Endodermal cell (in vitro differentiated cells): ENCODE measurements at regions not wholly inside any gene's neighbourhood (a gene's known extent, or its start where the extent isn't known, plus 50 kb on each side); places are given as distances from the start of the nearest gene placed in this dataset.

Source experiments
- DNase-seq: peaks from one replicate; pipeline ENCODE4 v3.0.0-alpha.2; 2017
- H3K27ac ChIP-seq: 2 replicates; pipeline ENCODE4 v1.5.1; 2013; ENCODE audit warnings: mild to moderate bottlenecking, low read depth, low read length, moderate library complexity
- H3K27me3 ChIP-seq: 2 replicates; pipeline ENCODE4 v1.6.1; 2013; ENCODE audit warnings: mild to moderate bottlenecking, low read length, moderate library complexity; ENCODE audit not compliant: insufficient read depth, control insufficient read depth, poor library complexity, severe bottlenecking
- H3K36me3 ChIP-seq: 2 replicates; pipeline ENCODE4 v1.7.0; 2013; ENCODE audit warnings: mild to moderate bottlenecking, low read length, moderate library complexity; ENCODE audit not compliant: control insufficient read depth, insufficient read depth
- H3K4me1 ChIP-seq: one replicate; pipeline ENCODE4 v1.7.0; 2013; ENCODE audit warnings: low read length; ENCODE audit not compliant: control insufficient read depth, insufficient read depth
- H3K4me3 ChIP-seq: 2 replicates; pipeline ENCODE4 v1.5.1; 2013; ENCODE audit warnings: mild to moderate bottlenecking, low read length, moderate library complexity
- H3K9ac ChIP-seq: 2 replicates; pipeline ENCODE4 v1.6.1; 2013; ENCODE audit warnings: mild to moderate bottlenecking, low read length, moderate library complexity; ENCODE audit not compliant: poor library complexity, severe bottlenecking; ENCODE audit errors: extremely low read depth
- H3K9me3 ChIP-seq: 2 replicates; pipeline ENCODE4 v1.6.1; 2013; ENCODE audit warnings: mild to moderate bottlenecking, low read length, moderate library complexity; ENCODE audit not compliant: control insufficient read depth
- H3K27ac Mint-ChIP-seq: 2 replicates; pipeline ENCODE4 v1.8.0; 2020; ENCODE audit warnings: mixed read lengths
- H3K27me3 Mint-ChIP-seq: 2 replicates; pipeline ENCODE4 v1.8.0; 2021; ENCODE audit warnings: mild to moderate bottlenecking, mixed read lengths; ENCODE audit not compliant: insufficient read depth
- H3K36me3 Mint-ChIP-seq: 2 replicates; pipeline ENCODE4 v1.8.0; 2020; ENCODE audit warnings: low read depth, mixed read lengths
- H3K4me1 Mint-ChIP-seq: 2 replicates; pipeline ENCODE4 v1.8.0; 2020; ENCODE audit warnings: mixed read lengths
- H3K4me3 Mint-ChIP-seq: 2 replicates; pipeline ENCODE4 v1.8.0; 2020; ENCODE audit warnings: mild to moderate bottlenecking, moderate library complexity, mixed read lengths
- H3K9me3 Mint-ChIP-seq: 2 replicates; pipeline ENCODE4 v1.8.0; 2020; ENCODE audit warnings: mild to moderate bottlenecking, mixed read lengths
- WGBS, 2 experiments: methylation state at CpG; one replicate each; pipeline versions ENCODE4 v1.1.5 to v1.1.7; 2013; ENCODE audit warnings: missing lambda C conversion rate in 2 of 2, mixed read lengths in 1 of 2; ENCODE audit not compliant: insufficient coverage in 1 of 2, insufficient read length in 1 of 2; 5-methylcytosine and 5-hydroxymethylcytosine counted together
- TF ChIP-seq, protein P1 (sequence below): fragments of 200-600 bp; sonication (generic); conservative IDR thresholded peaks from 2 replicates; pipeline ENCODE4 v1.5.0; 2021; ENCODE audit warnings: antibody characterized with exemption, mild to moderate bottlenecking

DNA sequence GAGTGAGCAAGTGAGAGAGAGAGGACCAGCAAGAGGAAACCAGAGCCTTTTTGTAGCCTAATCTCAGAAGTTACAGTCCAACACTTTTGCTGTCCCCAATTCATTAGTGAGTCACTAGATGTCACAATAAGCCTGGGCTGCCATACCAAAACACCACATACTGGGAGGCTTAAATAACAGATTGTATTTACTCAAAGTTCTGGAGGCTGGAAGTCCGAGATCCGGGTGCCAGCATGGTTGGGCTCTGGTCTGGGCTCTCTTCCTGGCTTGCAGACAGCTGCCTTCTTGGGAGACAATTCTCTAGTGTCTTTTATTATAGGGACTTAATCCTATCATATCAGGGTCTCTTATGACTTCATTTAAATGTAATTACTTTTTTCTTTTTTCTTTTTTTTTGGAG is 50.7 kb upstream of the FERMT1 start:
- 90% methylated on average over 2 of the region's 2 CpGs; no CpG with 5 or more reads in 1 of the 2 experiments for WGBS, 2 experiments

More for the DNA sequence above, 50.7 kb upstream of the FERMT1 start:
- Mint-ChIP-seq H3K4me3 (no peak overlapping the region), H3K36me3 (no peaks in the 10 kb centered on the region), H3K4me1 (no peaks in the 10 kb centered on the region), H3K27ac (no peak overlapping the region), H3K27me3 (no peaks in the 10 kb centered on the region), H3K9me3 (peaks cover 5% of the 10 kb centered on the region)
- H3K27me3 ChIP-seq, result no peaks in the 10 kb centered on the region
- no peak for DNase-seq
- no peaks in the 10 kb centered on the region for H3K36me3 ChIP-seq
- H3K9ac ChIP-seq, result no peak overlapping the region
- TF ChIP-seq, protein P1, sequence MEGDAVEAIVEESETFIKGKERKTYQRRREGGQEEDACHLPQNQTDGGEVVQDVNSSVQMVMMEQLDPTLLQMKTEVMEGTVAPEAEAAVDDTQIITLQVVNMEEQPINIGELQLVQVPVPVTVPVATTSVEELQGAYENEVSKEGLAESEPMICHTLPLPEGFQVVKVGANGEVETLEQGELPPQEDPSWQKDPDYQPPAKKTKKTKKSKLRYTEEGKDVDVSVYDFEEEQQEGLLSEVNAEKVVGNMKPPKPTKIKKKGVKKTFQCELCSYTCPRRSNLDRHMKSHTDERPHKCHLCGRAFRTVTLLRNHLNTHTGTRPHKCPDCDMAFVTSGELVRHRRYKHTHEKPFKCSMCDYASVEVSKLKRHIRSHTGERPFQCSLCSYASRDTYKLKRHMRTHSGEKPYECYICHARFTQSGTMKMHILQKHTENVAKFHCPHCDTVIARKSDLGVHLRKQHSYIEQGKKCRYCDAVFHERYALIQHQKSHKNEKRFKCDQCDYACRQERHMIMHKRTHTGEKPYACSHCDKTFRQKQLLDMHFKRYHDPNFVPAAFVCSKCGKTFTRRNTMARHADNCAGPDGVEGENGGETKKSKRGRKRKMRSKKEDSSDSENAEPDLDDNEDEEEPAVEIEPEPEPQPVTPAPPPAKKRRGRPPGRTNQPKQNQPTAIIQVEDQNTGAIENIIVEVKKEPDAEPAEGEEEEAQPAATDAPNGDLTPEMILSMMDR, result no peak
- no peak overlapping the region for H3K4me3 ChIP-seq
- peaks cover 13% of the 10 kb centered on the region for H3K9me3 ChIP-seq
- no peak overlapping the region for H3K27ac ChIP-seq
- no peaks in the 10 kb centered on the region for H3K4me1 ChIP-seq
